ENCODE measurements at regions not wholly inside any gene's neighbourhood (a gene's known extent, or its start where the extent isn't known, plus 50 kb on each side); places are given as distances from the start of the nearest gene placed in this dataset.

DNA sequence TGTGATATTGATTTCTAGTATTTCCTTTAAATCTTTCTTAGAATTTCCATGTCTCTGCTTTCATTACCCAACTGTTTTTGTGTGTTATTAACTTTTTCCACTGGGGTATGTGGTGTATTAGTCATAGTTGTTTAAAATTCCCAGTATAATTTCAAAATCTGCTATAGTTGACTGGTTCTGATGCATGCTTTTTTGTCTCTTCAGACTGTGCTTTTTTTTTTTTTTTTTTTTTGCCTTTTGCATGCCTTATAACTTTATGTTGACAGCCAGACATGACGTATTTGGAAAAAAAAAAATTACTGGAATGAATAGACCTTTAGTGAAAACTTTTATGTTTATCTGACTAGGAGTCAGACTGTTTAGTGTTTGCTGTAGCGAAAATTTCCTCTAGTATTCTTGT lies 580.4 kb downstream of the ANKRD50 start:
- no peak for TF ChIP-seq CTCF (IDR thresholded peaks at IDR 0.05; ENCODE audit: insufficient read depth, low read depth, low read length)
- DNase-seq (ENCODE audit: low read depth) = no peak
- POLR2A ChIA-PET = no interaction called here
- CTCF ChIA-PET = no interaction called here
- no peaks in the 10 kb centered on the region for H3K27me3 ChIP-seq (ENCODE audit: control insufficient read depth, insufficient read depth, low read length)
- no peak overlapping the region for H3K4me3 ChIP-seq (ENCODE audit: low read depth, low read length)
- H3K36me3 ChIP-seq (ENCODE audit: control insufficient read depth, insufficient read depth, low read length) = no peaks in the 10 kb centered on the region

DNA sequence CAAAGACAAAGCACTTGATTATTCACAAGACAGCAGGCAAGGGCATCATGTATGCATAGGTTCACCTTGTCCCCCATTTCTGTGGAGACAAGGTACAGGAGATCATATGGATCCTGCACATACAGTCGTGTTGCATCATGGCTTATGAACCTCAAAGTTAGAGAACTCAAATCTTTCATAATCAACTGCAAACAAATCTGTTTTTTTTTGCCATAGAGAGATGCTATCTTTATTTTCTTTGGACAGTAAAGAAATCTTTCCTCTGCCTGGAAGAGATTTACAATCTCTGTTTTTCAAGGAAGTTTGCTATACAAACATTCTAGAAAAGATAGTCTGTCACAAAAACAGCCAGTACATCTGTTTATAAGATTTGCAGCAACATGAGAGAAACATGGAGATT lies 578.8 kb downstream of the ANKRD50 start:
- Histone ChIP-seq H3K36me3 (ENCODE audit: control insufficient read depth, insufficient read depth, low read length) (no peaks in the 10 kb centered on the region), H3K4me3 (ENCODE audit: low read depth, low read length) (no peak overlapping the region), H3K27me3 (ENCODE audit: control insufficient read depth, insufficient read depth, low read length) (no peaks in the 10 kb centered on the region)
- no peak for DNase-seq (ENCODE audit: low read depth)
- POLR2A ChIA-PET = no interaction called here
- CTCF ChIA-PET = no interaction called here
- TF ChIP-seq CTCF (IDR thresholded peaks at IDR 0.05; ENCODE audit: insufficient read depth, low read depth, low read length) = no peak

DNA sequence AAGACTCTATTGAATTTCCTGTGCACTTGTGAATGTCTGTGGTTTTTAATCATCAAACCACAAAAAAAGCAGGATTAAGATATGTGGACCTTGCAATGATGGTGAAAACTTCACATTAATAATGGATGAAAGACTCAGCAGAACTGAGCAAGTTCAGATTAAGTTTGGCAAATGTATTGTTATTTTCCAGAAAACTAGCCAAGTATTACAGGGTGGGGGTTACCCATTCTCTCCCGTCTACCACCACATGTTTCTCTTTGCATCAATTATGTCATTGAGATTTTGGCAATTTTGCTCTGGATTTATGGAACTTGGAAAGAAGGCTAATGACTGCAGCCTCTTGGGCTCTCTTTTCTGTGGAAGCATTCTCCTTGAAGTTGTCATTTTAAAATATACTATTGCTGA lies 577.1 kb downstream of the ANKRD50 start:
- Histone ChIP-seq H3K4me3 (ENCODE audit: low read depth, low read length) (no peak overlapping the region), H3K27me3 (ENCODE audit: control insufficient read depth, insufficient read depth, low read length) (no peaks in the 10 kb centered on the region), H3K36me3 (ENCODE audit: control insufficient read depth, insufficient read depth, low read length) (no peaks in the 10 kb centered on the region)
- CTCF ChIA-PET = no interaction called here
- TF ChIP-seq CTCF (IDR thresholded peaks at IDR 0.05; ENCODE audit: insufficient read depth, low read depth, low read length) = no peak
- DNase-seq (ENCODE audit: low read depth) = no peak
- POLR2A ChIA-PET = no interaction called here

DNA sequence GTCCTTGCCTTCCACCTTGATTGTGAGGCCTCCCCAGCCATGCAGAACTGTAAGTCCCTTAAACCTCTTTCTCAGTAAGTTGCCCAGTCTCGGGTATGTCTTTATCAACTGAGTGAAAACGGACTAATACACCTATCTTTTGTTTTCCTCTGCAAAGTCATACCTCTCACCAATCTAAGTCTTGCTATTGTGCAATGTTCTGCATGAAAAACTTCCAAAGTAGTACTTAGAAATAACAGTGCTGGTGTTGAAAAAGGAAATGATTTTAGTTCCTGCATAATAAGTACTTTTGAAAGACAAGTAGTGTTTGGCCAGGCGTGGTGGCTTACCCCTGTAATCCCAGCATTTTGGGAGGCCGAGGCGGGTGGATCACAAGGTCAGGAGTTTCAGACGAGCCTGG lies 573.5 kb downstream of the ANKRD50 start:
- Histone ChIP-seq H3K36me3 (ENCODE audit: control insufficient read depth, insufficient read depth, low read length) (no peaks in the 10 kb centered on the region), H3K27me3 (ENCODE audit: control insufficient read depth, insufficient read depth, low read length) (no peaks in the 10 kb centered on the region), H3K4me3 (ENCODE audit: low read depth, low read length) (no peak overlapping the region)
- ChIA-PET POLR2A (no interaction called here), CTCF (no interaction called here)
- TF ChIP-seq CTCF (IDR thresholded peaks at IDR 0.05; ENCODE audit: insufficient read depth, low read depth, low read length) = no peak
- no peak for DNase-seq (ENCODE audit: low read depth)

DNA sequence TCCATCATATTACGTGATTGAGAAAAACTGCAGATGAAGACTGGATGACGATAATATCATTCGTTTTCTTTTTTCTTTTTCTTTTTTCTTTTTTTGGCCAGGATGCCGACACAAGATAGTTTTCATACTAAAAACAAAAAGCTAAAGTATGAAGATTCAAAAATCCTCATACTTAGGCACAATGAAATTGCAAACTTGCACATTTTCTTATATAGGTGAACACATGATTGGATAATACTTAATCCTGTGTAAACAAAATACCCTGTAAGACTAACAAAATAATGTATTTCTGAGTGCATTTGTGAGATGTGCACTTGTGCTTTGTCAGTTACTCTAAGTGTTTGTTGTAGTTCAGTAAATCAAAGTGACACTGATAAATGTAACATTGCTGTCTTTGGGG lies 568.9 kb downstream of the ANKRD50 start:
- CTCF ChIA-PET = no interaction called here

More for the DNA sequence above, 568.9 kb downstream of the ANKRD50 start:
- Histone ChIP-seq H3K4me3 (ENCODE audit: low read depth, low read length) (no peak overlapping the region), H3K27me3 (ENCODE audit: control insufficient read depth, insufficient read depth, low read length) (no peaks in the 10 kb centered on the region), H3K36me3 (ENCODE audit: control insufficient read depth, insufficient read depth, low read length) (no peaks in the 10 kb centered on the region)
- DNase-seq (ENCODE audit: low read depth) = no peak
- no peak for TF ChIP-seq CTCF (IDR thresholded peaks at IDR 0.05; ENCODE audit: insufficient read depth, low read depth, low read length)
- POLR2A ChIA-PET = no interaction called here
